HL-60 (cell line): ENCODE measurements at regions not wholly inside any gene's neighbourhood (a gene's known extent, or its start where the extent isn't known, plus 50 kb on each side); places are given as distances from the start of the nearest gene placed in this dataset.

Experiments used
- DNase-seq, 2 experiments: peaks; one replicate each; pipeline ENCODE4 v3.0.0-alpha.2; 2010 to 2020; ENCODE audit warnings: low read depth in 1 of 2, low spot score in 1 of 2
- H3K27ac ChIP-seq: fragments of 250-450 bp; sonication (Bioruptor Pico); replicated peaks from 2 replicates; pipeline ENCODE4 v1.5.1; 2020; ENCODE audit warnings: mild to moderate bottlenecking, moderate library complexity
- H3K27me3 ChIP-seq: fragments of 250-450 bp; sonication (Bioruptor Pico); 2 replicates; pipeline ENCODE4 v1.5.1; 2021; ENCODE audit warnings: mild to moderate bottlenecking, moderate library complexity; ENCODE audit not compliant: insufficient read depth, poor library complexity, severe bottlenecking
- H3K4me3 ChIP-seq: replicated peaks from 2 replicates; pipeline ENCODE4 v1.5.1; 2011; ENCODE audit warnings: mild to moderate bottlenecking, control low read depth, low read length; ENCODE audit not compliant: insufficient read depth
- CTCF ChIP-seq: IDR thresholded peaks from one replicate; pipeline ENCODE4 v1.5.1; 2011; ENCODE audit warnings: low read length, control low read depth, inconsistent platforms; ENCODE audit not compliant: insufficient read depth
- GABPA ChIP-seq: IDR thresholded peaks from 2 replicates; pipeline ENCODE4 v1.6.1; 2012; ENCODE audit warnings: low read depth
- POLR2AphosphoS5 ChIP-seq: IDR thresholded peaks from 2 replicates; pipeline ENCODE4 v1.6.1; 2012; ENCODE audit warnings: low read depth
- REST ChIP-seq: IDR thresholded peaks from 2 replicates; pipeline ENCODE4 v1.6.1; 2012; ENCODE audit warnings: low read depth; ENCODE audit not compliant: insufficient replicate concordance
- SPI1 ChIP-seq: IDR thresholded peaks from 2 replicates; pipeline ENCODE4 v1.6.1; 2012; ENCODE audit warnings: low read depth, mild to moderate bottlenecking, borderline replicate concordance

GRCh38 chr17:14664511-14664910 lies 363.6 kb downstream of the HS3ST3B1 start:
- TF ChIP-seq GABPA (no peak), REST (no peak), SPI1 (no peak), POLR2AphosphoS5 (no peak), CTCF (no peak)
- H3K27me3 ChIP-seq: no peaks in the 10 kb centered on the region
- H3K4me3 ChIP-seq: no peak overlapping the region
- DNase-seq: no peak
- H3K27ac ChIP-seq: no peak overlapping the region

- H3K4me3 ChIP-seq: no peak overlapping the region
- no peak for DNase-seq
These were observed 340.2 kb downstream of the HS3ST3B1 start for GRCh38 chr17:14641117-14641516.

GRCh38 chr17:14637260-14637659 lies 336.4 kb downstream of the HS3ST3B1 start:
- no peak for DNase-seq
- H3K4me3 ChIP-seq: no peak overlapping the region
- no peak overlapping the region for H3K27ac ChIP-seq
- TF ChIP-seq GABPA (no peak), REST (no peak), POLR2AphosphoS5 (no peak), CTCF (no peak), SPI1 (no peak)
- no peaks in the 10 kb centered on the region for H3K27me3 ChIP-seq

More at GRCh38 chr17:14641117-14641516, 340.2 kb downstream of the HS3ST3B1 start:
- TF ChIP-seq CTCF (no peak), REST (no peak), SPI1 (no peak), POLR2AphosphoS5 (no peak), GABPA (no peak)
- Histone ChIP-seq H3K27ac (no peak overlapping the region), H3K27me3 (no peaks in the 10 kb centered on the region)
